SU-DHL-6 (cell line): ENCODE measurements at regions not wholly inside any gene's neighbourhood (a gene's known extent, or its start where the extent isn't known, plus 50 kb on each side); places are given as distances from the start of the nearest gene placed in this dataset.

ENCODE experiments used
- H2AFZ ChIP-seq: fragments of 200-600 bp; sonication (generic); 2 replicates; pipeline ENCODE4 v1.6.1; 2014; ENCODE audit warnings: low read depth, mild to moderate bottlenecking, moderate library complexity, mixed read lengths, antibody characterized with exemption, low read length; ENCODE audit not compliant: severe bottlenecking
- H3F3A ChIP-seq: fragments of 200-600 bp; shearing (Covaris generic); 2 replicates; pipeline ENCODE4 v1.6.0; 2016; ENCODE audit warnings: antibody characterized with exemption, mild to moderate bottlenecking; ENCODE audit not compliant: insufficient read depth
- H3K27ac ChIP-seq: fragments of 200-600 bp; sonication (generic); 2 replicates; pipeline ENCODE4 v1.5.1; 2016; ENCODE audit warnings: low read depth, mild to moderate bottlenecking, low read length, moderate library complexity, mixed read lengths
- H3K27me3 ChIP-seq: fragments of 200-600 bp; sonication (generic), shearing (Covaris generic); 2 replicates; pipeline ENCODE4 v1.6.0; 2014; ENCODE audit warnings: mild to moderate bottlenecking, low read length
- H3K36me3 ChIP-seq: fragments of 200-600 bp; sonication (generic); 2 replicates; pipeline ENCODE4 v1.6.1; 2014; ENCODE audit warnings: mild to moderate bottlenecking, low read length, mixed read lengths
- H3K4me2 ChIP-seq: fragments of 300-600, 200-600 bp; shearing (Covaris generic), sonication (generic); 2 replicates; pipeline ENCODE4 v1.6.0; 2014; ENCODE audit warnings: low read length, low read depth, mild to moderate bottlenecking; ENCODE audit not compliant: poor library complexity, severe bottlenecking
- H3K4me3 ChIP-seq: fragments of 200-600 bp; sonication (generic); 2 replicates; pipeline ENCODE4 v1.5.1; 2014; ENCODE audit warnings: antibody characterized with exemption, low read length, mild to moderate bottlenecking, mixed read lengths; ENCODE audit not compliant: insufficient read depth, poor library complexity, severe bottlenecking
- H3K79me2 ChIP-seq: fragments of 200-600 bp; sonication (generic); 2 replicates; pipeline ENCODE4 v1.6.1; 2014; ENCODE audit warnings: mild to moderate bottlenecking, low read length, moderate library complexity; ENCODE audit not compliant: insufficient read depth
- H3K9ac ChIP-seq: fragments of 200-600 bp; sonication (generic); 2 replicates; pipeline ENCODE4 v1.7.0; 2014; ENCODE audit warnings: mild to moderate bottlenecking, low read length
- H3K9me2 ChIP-seq: fragments of 200-600 bp; sonication (generic); replicated peaks from 2 replicates; pipeline ENCODE4 v1.6.1; 2014; ENCODE audit warnings: low read length; ENCODE audit not compliant: insufficient read depth
- H3K9me3 ChIP-seq: fragments of 200-600 bp; sonication (generic); 2 replicates; pipeline ENCODE4 v1.6.1; 2014; ENCODE audit warnings: low read length, mixed read lengths; ENCODE audit not compliant: insufficient read depth
- H4K20me1 ChIP-seq: fragments of 200-600 bp; sonication (generic); 2 replicates; pipeline ENCODE4 v1.6.1; 2014; ENCODE audit warnings: low read depth, mild to moderate bottlenecking, antibody characterized with exemption, low read length, moderate library complexity, mixed read lengths
- CTCF ChIP-seq: fragments of 200-600 bp; sonication (generic); IDR thresholded peaks from one replicate; pipeline ENCODE4 v1.5.1; 2017; ENCODE audit warnings: antibody characterized with exemption, mild to moderate bottlenecking, low read length, moderate library complexity; ENCODE audit not compliant: insufficient read depth, poor library complexity, severe bottlenecking
- EZH2phosphoT487 ChIP-seq: fragments of 200-600 bp; sonication (generic), shearing (Covaris generic); conservative IDR thresholded peaks from 2 replicates; pipeline ENCODE4 v1.6.1; 2018; ENCODE audit warnings: mild to moderate bottlenecking, antibody characterized with exemption, low read length, moderate library complexity, mixed read lengths

- no peak overlapping the region for H2AFZ ChIP-seq
- H3K9ac ChIP-seq = no peak overlapping the region
- H3K4me2 ChIP-seq = no peak overlapping the region
These were observed 50.5 kb upstream of the FOXP2 start for GRCh38 chr7:114364151-114364550.

GRCh38 chr7:114363292-114363691 is 51.3 kb upstream of the FOXP2 start:
- H2AFZ ChIP-seq = no peak overlapping the region
- no peak overlapping the region for H3K4me2 ChIP-seq
- H3F3A ChIP-seq = no peaks in the 10 kb centered on the region
- H3K27ac ChIP-seq = no peak overlapping the region
- no peaks in the 10 kb centered on the region for H3K36me3 ChIP-seq
- no peak overlapping the region for H3K4me3 ChIP-seq
- H3K9me3 ChIP-seq = no peaks in the 10 kb centered on the region
- no peaks in the 10 kb centered on the region for H3K79me2 ChIP-seq
- no peak for TF ChIP-seq CTCF
- H3K9ac ChIP-seq = no peak overlapping the region
- no peaks in the 10 kb centered on the region for H3K27me3 ChIP-seq
- no peaks in the 10 kb centered on the region for H3K9me2 ChIP-seq
- H4K20me1 ChIP-seq = no peaks in the 10 kb centered on the region

More at GRCh38 chr7:114364151-114364550, 50.5 kb upstream of the FOXP2 start:
- no peaks in the 10 kb centered on the region for H3K27me3 ChIP-seq
- no peak overlapping the region for H3K4me3 ChIP-seq
- H3K79me2 ChIP-seq = no peaks in the 10 kb centered on the region
- H3K9me3 ChIP-seq = no peaks in the 10 kb centered on the region
- no peaks in the 10 kb centered on the region for H4K20me1 ChIP-seq
- no peaks in the 10 kb centered on the region for H3F3A ChIP-seq
- TF ChIP-seq CTCF (no peak), EZH2phosphoT487 (no peak)
- no peaks in the 10 kb centered on the region for H3K9me2 ChIP-seq
- H3K36me3 ChIP-seq = no peaks in the 10 kb centered on the region
- H3K27ac ChIP-seq = no peak overlapping the region

GRCh38 chr7:114358911-114359310 is 55.7 kb upstream of the FOXP2 start:
- no peak overlapping the region for H3K4me3 ChIP-seq
- no peaks in the 10 kb centered on the region for H3K36me3 ChIP-seq
- H3K9ac ChIP-seq = no peak overlapping the region
- no peaks in the 10 kb centered on the region for H3K27me3 ChIP-seq
- no peak overlapping the region for H3K27ac ChIP-seq
- H2AFZ ChIP-seq = no peak overlapping the region
- H3F3A ChIP-seq = no peaks in the 10 kb centered on the region
- H4K20me1 ChIP-seq = no peaks in the 10 kb centered on the region
- no peaks in the 10 kb centered on the region for H3K9me3 ChIP-seq
- TF ChIP-seq CTCF (no peak), EZH2phosphoT487 (no peak)
- H3K9me2 ChIP-seq = no peaks in the 10 kb centered on the region
- H3K79me2 ChIP-seq = no peaks in the 10 kb centered on the region
- no peak overlapping the region for H3K4me2 ChIP-seq

- Histone ChIP-seq H3K9me2 (no peaks in the 10 kb centered on the region), H3K4me2 (no peak overlapping the region), H3K27ac (no peak overlapping the region), H4K20me1 (no peaks in the 10 kb centered on the region), H3K4me3 (no peak overlapping the region), H3K9me3 (no peaks in the 10 kb centered on the region), H3F3A (no peaks in the 10 kb centered on the region), H3K27me3 (no peaks in the 10 kb centered on the region), H2AFZ (no peak overlapping the region), H3K36me3 (no peaks in the 10 kb centered on the region), H3K9ac (no peak overlapping the region), H3K79me2 (no peaks in the 10 kb centered on the region)
- no peak for TF ChIP-seq EZH2phosphoT487
- TF ChIP-seq CTCF = no peak
These were observed 58.5 kb upstream of the FOXP2 start for GRCh38 chr7:114356133-114356532.
